Lower leg skin (tissue), 3 donors: ENCODE measurements at regions not wholly inside any gene's neighbourhood (a gene's known extent, or its start where the extent isn't known, plus 50 kb on each side); places are given as distances from the start of the nearest gene placed in this dataset.

ENCODE experiments used
- CTCF ChIP-seq, 3 donors: fragments of 450-650 bp; IDR thresholded peaks; one replicate each; pipeline ENCODE4 v1.5.1; 2016; ENCODE audit warnings: antibody characterized with exemption in 3 of 3, mild to moderate bottlenecking in 3 of 3, moderate library complexity in 2 of 3
- POLR2A ChIP-seq, 2 donors: fragments of 450-650 bp; IDR thresholded peaks; one replicate each; pipeline ENCODE4 v1.6.1; 2016 to 2017; ENCODE audit warnings: antibody characterized with exemption in 2 of 2, mild to moderate bottlenecking in 1 of 2, moderate library complexity in 1 of 2

- TF ChIP-seq POLR2A (IDR thresholded peaks at IDR 0.05) (no peak), CTCF (IDR thresholded peaks at IDR 0.05) (no peak)
Measured at GRCh38 chr13:61797397-61797796, 381.7 kb upstream of the PCDH20 start.
